ENCODE measurements at regions not wholly inside any gene's neighbourhood (a gene's known extent, or its start where the extent isn't known, plus 50 kb on each side); places are given as distances from the start of the nearest gene placed in this dataset.

DNA sequence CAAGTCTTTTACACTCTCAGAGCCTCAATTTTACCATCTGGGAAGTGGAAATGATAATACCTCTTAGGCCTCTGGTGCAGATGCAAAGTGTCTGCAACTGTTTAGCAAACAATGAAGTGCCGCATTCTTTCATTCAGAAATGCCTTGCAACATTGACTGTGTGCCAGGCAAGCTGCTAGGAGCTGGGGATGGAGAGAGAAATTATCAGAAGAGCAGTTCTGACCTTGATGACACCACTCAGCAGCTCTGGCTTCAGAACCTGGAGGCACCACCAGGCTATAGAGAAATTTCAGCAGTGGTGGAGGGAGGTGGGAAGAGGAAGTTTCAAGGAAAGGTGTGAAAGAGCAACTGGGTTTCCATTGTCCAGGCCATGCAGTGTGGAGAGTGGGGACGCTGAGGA is 78.1 kb upstream of the HABP2 start (continued):
- TF ChIP-seq, protein P1, sequence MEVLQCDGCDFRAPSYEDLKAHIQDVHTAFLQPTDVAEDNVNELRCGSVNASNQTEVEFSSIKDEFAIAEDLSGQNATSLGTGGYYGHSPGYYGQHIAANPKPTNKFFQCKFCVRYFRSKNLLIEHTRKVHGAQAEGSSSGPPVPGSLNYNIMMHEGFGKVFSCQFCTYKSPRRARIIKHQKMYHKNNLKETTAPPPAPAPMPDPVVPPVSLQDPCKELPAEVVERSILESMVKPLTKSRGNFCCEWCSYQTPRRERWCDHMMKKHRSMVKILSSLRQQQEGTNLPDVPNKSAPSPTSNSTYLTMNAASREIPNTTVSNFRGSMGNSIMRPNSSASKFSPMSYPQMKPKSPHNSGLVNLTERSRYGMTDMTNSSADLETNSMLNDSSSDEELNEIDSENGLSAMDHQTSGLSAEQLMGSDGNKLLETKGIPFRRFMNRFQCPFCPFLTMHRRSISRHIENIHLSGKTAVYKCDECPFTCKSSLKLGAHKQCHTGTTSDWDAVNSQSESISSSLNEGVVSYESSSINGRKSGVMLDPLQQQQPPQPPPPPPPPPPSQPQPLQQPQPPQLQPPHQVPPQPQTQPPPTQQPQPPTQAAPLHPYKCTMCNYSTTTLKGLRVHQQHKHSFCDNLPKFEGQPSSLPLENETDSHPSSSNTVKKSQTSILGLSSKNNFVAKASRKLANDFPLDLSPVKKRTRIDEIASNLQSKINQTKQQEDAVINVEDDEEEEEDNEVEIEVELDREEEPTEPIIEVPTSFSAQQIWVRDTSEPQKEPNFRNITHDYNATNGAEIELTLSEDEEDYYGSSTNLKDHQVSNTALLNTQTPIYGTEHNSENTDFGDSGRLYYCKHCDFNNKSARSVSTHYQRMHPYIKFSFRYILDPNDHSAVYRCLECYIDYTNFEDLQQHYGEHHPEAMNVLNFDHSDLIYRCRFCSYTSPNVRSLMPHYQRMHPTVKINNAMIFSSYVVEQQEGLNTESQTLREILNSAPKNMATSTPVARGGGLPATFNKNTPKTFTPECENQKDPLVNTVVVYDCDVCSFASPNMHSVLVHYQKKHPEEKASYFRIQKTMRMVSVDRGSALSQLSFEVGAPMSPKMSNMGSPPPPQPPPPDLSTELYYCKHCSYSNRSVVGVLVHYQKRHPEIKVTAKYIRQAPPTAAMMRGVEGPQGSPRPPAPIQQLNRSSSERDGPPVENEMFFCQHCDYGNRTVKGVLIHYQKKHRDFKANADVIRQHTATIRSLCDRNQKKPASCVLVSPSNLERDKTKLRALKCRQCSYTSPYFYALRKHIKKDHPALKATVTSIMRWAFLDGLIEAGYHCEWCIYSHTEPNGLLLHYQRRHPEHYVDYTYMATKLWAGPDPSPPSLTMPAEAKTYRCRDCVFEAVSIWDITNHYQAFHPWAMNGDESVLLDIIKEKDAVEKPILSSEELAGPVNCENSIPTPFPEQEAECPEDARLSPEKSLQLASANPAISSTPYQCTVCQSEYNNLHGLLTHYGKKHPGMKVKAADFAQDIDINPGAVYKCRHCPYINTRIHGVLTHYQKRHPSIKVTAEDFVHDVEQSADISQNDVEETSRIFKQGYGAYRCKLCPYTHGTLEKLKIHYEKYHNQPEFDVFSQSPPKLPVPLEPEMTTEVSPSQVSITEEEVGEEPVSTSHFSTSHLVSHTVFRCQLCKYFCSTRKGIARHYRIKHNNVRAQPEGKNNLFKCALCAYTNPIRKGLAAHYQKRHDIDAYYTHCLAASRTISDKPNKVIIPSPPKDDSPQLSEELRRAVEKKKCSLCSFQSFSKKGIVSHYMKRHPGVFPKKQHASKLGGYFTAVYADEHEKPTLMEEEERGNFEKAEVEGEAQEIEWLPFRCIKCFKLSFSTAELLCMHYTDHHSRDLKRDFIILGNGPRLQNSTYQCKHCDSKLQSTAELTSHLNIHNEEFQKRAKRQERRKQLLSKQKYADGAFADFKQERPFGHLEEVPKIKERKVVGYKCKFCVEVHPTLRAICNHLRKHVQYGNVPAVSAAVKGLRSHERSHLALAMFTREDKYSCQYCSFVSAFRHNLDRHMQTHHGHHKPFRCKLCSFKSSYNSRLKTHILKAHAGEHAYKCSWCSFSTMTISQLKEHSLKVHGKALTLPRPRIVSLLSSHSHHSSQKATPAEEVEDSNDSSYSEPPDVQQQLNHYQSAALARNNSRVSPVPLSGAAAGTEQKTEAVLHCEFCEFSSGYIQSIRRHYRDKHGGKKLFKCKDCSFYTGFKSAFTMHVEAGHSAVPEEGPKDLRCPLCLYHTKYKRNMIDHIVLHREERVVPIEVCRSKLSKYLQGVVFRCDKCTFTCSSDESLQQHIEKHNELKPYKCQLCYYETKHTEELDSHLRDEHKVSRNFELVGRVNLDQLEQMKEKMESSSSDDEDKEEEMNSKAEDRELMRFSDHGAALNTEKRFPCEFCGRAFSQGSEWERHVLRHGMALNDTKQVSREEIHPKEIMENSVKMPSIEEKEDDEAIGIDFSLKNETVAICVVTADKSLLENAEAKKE (CRISPR knock-in tag; IDR thresholded peaks at IDR 0.05) = no peak
- no peak for TF ChIP-seq NANOG (IDR thresholded peaks at IDR 0.05; ENCODE audit: borderline replicate concordance)
- TF ChIP-seq ZNF331 (CRISPR knock-in tag; IDR thresholded peaks at IDR 0.05; ENCODE audit: low read depth) = no peak
- TF ChIP-seq POLR2AphosphoS5 (IDR thresholded peaks at IDR 0.05; ENCODE audit: low read depth) = no peak
- TF ChIP-seq ZNF114 (CRISPR knock-in tag; IDR thresholded peaks at IDR 0.05) = no peak
- TF ChIP-seq, protein P2, sequence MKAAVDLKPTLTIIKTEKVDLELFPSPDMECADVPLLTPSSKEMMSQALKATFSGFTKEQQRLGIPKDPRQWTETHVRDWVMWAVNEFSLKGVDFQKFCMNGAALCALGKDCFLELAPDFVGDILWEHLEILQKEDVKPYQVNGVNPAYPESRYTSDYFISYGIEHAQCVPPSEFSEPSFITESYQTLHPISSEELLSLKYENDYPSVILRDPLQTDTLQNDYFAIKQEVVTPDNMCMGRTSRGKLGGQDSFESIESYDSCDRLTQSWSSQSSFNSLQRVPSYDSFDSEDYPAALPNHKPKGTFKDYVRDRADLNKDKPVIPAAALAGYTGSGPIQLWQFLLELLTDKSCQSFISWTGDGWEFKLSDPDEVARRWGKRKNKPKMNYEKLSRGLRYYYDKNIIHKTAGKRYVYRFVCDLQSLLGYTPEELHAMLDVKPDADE (IDR thresholded peaks at IDR 0.05) = no peak
- no peak for TF ChIP-seq JUNB (IDR thresholded peaks at IDR 0.05; ENCODE audit: unreplicated experiment)

DNA sequence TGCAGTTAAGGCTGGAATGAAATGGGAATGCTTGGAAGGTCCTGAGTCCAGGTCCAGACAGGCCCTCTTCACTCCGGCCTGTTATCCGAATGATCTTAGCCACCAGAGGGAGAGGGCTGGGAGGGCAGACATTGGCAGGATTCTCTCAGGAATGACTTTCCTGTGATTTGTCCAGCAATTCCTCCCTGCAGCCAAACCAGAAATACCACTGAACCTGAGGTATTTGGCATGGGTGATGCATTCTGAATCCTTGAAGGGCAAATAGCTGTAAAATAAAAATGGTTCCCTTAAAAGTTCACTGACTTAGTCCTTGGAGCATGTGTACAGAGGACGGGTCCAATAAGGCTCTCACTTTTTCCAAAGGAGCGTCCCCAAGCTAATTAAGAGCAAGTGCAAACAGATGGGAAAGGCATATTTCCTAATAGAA is 77.5 kb upstream of the HABP2 start:
- Histone ChIP-seq H3K27me3 (ENCODE audit: insufficient read depth) (no peaks in the 10 kb centered on the region), H2AFZ (no peak overlapping the region; the same call in 1 of the 2 replicates), H3K79me2 (replicated peaks; ENCODE audit: insufficient read depth) (no peaks in the 10 kb centered on the region), H3K36me3 (ENCODE audit: insufficient read depth) (peaks cover 3% of the 10 kb centered on the region), H3K4me2 (no peak overlapping the region), H3K9me2 (ENCODE audit: insufficient read depth) (0 out of 2 replicates have a peak, but pooled peaks cover 4% of the 10 kb centered on the region), H3K4me3 (no peak overlapping the region), H3K4me1 (ENCODE audit: insufficient read depth) (no peaks in the 10 kb centered on the region), H3K27ac (ENCODE audit: low read depth) (no peak overlapping the region), H3F3A (replicated peaks; ENCODE audit: low read depth) (no peaks in the 10 kb centered on the region), H4K20me1 (replicated peaks; ENCODE audit: insufficient read depth) (no peaks in the 10 kb centered on the region)
- DNase-seq (ENCODE audit: low spot score) = no peak
- ATAC-seq = no peak
- Mint-ChIP-seq H3K4me1 (peaks cover 4% of the 10 kb centered on the region; the same call in 1 of the 3 replicates), H3K4me3 (no peak overlapping the region), H3K27ac (no peak overlapping the region), H3K27me3 (ENCODE audit: insufficient read depth, low read depth, poor library complexity) (peaks cover 2% of the 10 kb centered on the region), H3K9me3 (peaks cover 24% of the 10 kb centered on the region), H3K36me3 (ENCODE audit: low read depth) (peaks cover 20% of the 10 kb centered on the region)
- TF ChIP-seq, protein P2 (IDR thresholded peaks at IDR 0.05) = no peak
- no peak for TF ChIP-seq EZH2phosphoT487 (IDR thresholded peaks at IDR 0.05; ENCODE audit: unreplicated experiment)
- TF ChIP-seq, protein P3, sequence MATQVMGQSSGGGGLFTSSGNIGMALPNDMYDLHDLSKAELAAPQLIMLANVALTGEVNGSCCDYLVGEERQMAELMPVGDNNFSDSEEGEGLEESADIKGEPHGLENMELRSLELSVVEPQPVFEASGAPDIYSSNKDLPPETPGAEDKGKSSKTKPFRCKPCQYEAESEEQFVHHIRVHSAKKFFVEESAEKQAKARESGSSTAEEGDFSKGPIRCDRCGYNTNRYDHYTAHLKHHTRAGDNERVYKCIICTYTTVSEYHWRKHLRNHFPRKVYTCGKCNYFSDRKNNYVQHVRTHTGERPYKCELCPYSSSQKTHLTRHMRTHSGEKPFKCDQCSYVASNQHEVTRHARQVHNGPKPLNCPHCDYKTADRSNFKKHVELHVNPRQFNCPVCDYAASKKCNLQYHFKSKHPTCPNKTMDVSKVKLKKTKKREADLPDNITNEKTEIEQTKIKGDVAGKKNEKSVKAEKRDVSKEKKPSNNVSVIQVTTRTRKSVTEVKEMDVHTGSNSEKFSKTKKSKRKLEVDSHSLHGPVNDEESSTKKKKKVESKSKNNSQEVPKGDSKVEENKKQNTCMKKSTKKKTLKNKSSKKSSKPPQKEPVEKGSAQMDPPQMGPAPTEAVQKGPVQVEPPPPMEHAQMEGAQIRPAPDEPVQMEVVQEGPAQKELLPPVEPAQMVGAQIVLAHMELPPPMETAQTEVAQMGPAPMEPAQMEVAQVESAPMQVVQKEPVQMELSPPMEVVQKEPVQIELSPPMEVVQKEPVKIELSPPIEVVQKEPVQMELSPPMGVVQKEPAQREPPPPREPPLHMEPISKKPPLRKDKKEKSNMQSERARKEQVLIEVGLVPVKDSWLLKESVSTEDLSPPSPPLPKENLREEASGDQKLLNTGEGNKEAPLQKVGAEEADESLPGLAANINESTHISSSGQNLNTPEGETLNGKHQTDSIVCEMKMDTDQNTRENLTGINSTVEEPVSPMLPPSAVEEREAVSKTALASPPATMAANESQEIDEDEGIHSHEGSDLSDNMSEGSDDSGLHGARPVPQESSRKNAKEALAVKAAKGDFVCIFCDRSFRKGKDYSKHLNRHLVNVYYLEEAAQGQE (IDR thresholded peaks at IDR 0.05; ENCODE audit: unreplicated experiment) = no peak
- no peak for TF ChIP-seq ZNF114 (CRISPR knock-in tag; IDR thresholded peaks at IDR 0.05)
